GM19455 (cell line): ENCODE measurements at regions not wholly inside any gene's neighbourhood (a gene's known extent, or its start where the extent isn't known, plus 50 kb on each side); places are given as distances from the start of the nearest gene placed in this dataset.
A peak's percentile ranks its signal among the peaks of the same experiment; 100 is the strongest.

Experiments used
- ATAC-seq: cut with Tn5 transposase; IDR thresholded peaks from one replicate; pipeline ENCODE4 v1.9.1; 2021; ENCODE audit not compliant: unreplicated experiment

- peak; percentile 66 for ATAC-seq
Observed at GRCh38 chr9:99513441-99514112, 291.5 kb downstream of the SEC61B start.

- no peak for ATAC-seq
Observed at GRCh38 chr9:99515093-99515492, 293.0 kb downstream of the SEC61B start.

GRCh38 chr9:99515895-99516656 is 294.0 kb downstream of the SEC61B start:
- no peak for ATAC-seq

GRCh38 chr9:99516657-99517049 is 294.6 kb downstream of the SEC61B start:
- no peak for ATAC-seq

- ATAC-seq = no peak
Observed at GRCh38 chr9:99523838-99524237, 297.8 kb upstream of the NR4A3 start.

- ATAC-seq = no peak
Observed at GRCh38 chr9:99531313-99531712, 290.4 kb upstream of the NR4A3 start.

- no peak for ATAC-seq
Observed at GRCh38 chr9:99533421-99533820, 288.3 kb upstream of the NR4A3 start.

- ATAC-seq = no peak
Observed at GRCh38 chr9:99537996-99538395, 283.7 kb upstream of the NR4A3 start.

- no peak for ATAC-seq
Observed at GRCh38 chr9:99544526-99544925, 277.2 kb upstream of the NR4A3 start.

GRCh38 chr9:99549441-99549840 is 272.2 kb upstream of the NR4A3 start:
- ATAC-seq = no peak

- no peak for ATAC-seq
Observed at GRCh38 chr9:99555792-99556191, 265.9 kb upstream of the NR4A3 start.

GRCh38 chr9:99556998-99557397 is 264.7 kb upstream of the NR4A3 start:
- ATAC-seq = no peak

GRCh38 chr9:99557816-99558215 is 263.9 kb upstream of the NR4A3 start:
- ATAC-seq = no peak

- ATAC-seq = no peak
Observed at GRCh38 chr9:99559776-99560175, 261.9 kb upstream of the NR4A3 start.

GRCh38 chr9:99560561-99560960 is 261.1 kb upstream of the NR4A3 start:
- ATAC-seq = no peak

GRCh38 chr9:99561509-99561917 is 260.2 kb upstream of the NR4A3 start:
- ATAC-seq = no peak

- no peak for ATAC-seq
Observed at GRCh38 chr9:99561961-99562565, 259.6 kb upstream of the NR4A3 start.

- ATAC-seq = no peak
Observed at GRCh38 chr9:99563364-99563763, 258.3 kb upstream of the NR4A3 start.

- ATAC-seq = no peak
Observed at GRCh38 chr9:99565203-99565602, 256.5 kb upstream of the NR4A3 start.

GRCh38 chr9:99567436-99567835 is 254.2 kb upstream of the NR4A3 start:
- no peak for ATAC-seq

GRCh38 chr9:99569840-99570239 is 251.8 kb upstream of the NR4A3 start:
- ATAC-seq = no peak

- no peak for ATAC-seq
Observed at GRCh38 chr9:99572567-99572966, 249.1 kb upstream of the NR4A3 start.
